SK-N-SH (cell line): ENCODE measurements at regions not wholly inside any gene's neighbourhood (a gene's known extent, or its start where the extent isn't known, plus 50 kb on each side); places are given as distances from the start of the nearest gene placed in this dataset.

Experiments used
- CTCF ChIA-PET: fragments of 300-600, 350-600 bp; formaldehyde crosslinking; extraction: SDS; loops from one replicate; lab custom pipeline; 2021; lab: Yijun Ruan, JAX
- POLR2A ChIA-PET: fragments of 350-600 bp; sonication (Branson Sonifier 250); formaldehyde crosslinking; extraction: SDS; loops from one replicate; lab custom pipeline; 2020; ENCODE audit warnings: antibody characterized with exemption, inconsistent platforms; lab: Yijun Ruan, JAX
- DNase-seq: peaks from one replicate; pipeline ENCODE4 v3.0.0; 2012
- H2AFZ ChIP-seq: fragments of 200-600 bp; sonication (generic); 2 replicates; pipeline ENCODE4 v1.8.1; 2016; ENCODE audit warnings: antibody characterized with exemption, mild to moderate bottlenecking, low read depth
- H3F3A ChIP-seq: fragments of 200-600 bp; sonication (generic); replicated peaks from 2 replicates; pipeline ENCODE3; 2016; ENCODE audit warnings: antibody characterized with exemption, mild to moderate bottlenecking; ENCODE audit not compliant: insufficient read depth
- H3K27ac ChIP-seq, 2 experiments: fragments of 200-500 bp in 1 of 2; fragments of 200-600 bp in 1 of 2; sonication (Bioruptor generic) in 1 of 2; sonication (generic), shearing (Covaris generic) in 1 of 2; 2 replicates each; pipeline versions ENCODE4 v1.5.1 to v1.6.1; 2014 to 2016; ENCODE audit warnings: low read depth in 2 of 2, inconsistent platforms in 1 of 2, low read length in 1 of 2, mild to moderate bottlenecking in 1 of 2, mixed read lengths in 1 of 2
- H3K27me3 ChIP-seq: fragments of 200-600 bp; sonication (generic), shearing (Covaris generic); 2 replicates; pipeline ENCODE4 v1.6.1; 2016; ENCODE audit warnings: mixed run types; ENCODE audit not compliant: insufficient read depth
- H3K36me3 ChIP-seq, 2 experiments: fragments of 200-500 bp in 1 of 2; fragments of 200-600 bp in 1 of 2; sonication (Bioruptor generic) in 1 of 2; sonication (generic) in 1 of 2; replicated peaks in 1 of 2; 2 replicates each; pipeline versions ENCODE3 to v1.5.1; 2014 to 2016; ENCODE audit warnings: low read length in 1 of 2, mild to moderate bottlenecking in 1 of 2; ENCODE audit not compliant: insufficient read depth in 2 of 2, control insufficient read depth in 1 of 2
- H3K4me1 ChIP-seq, 2 experiments: fragments of 200-500 bp in 1 of 2; fragments of 200-600 bp in 1 of 2; sonication (Bioruptor generic) in 1 of 2; sonication (generic), shearing (Covaris generic) in 1 of 2; 2 replicates each; pipeline versions ENCODE4 v1.5.1 to v1.6.1; 2014 to 2016; ENCODE audit warnings: low read depth in 1 of 2, low read length in 1 of 2, mixed run types in 1 of 2; ENCODE audit not compliant: insufficient read depth in 2 of 2, control insufficient read depth in 1 of 2
- H3K4me2 ChIP-seq: fragments of 200-600 bp; sonication (generic), shearing (Covaris generic); 2 replicates; pipeline ENCODE4 v1.6.1; 2017; ENCODE audit warnings: mixed run types
- H3K4me3 ChIP-seq, 2 experiments: fragments of 200-500 bp in 1 of 2; fragments of 200-600 bp in 1 of 2; sonication (Bioruptor generic) in 1 of 2; sonication (generic), shearing (Covaris generic) in 1 of 2; 2 replicates each; pipeline versions ENCODE4 v1.5.1 to v1.8.1; 2014 to 2016; ENCODE audit warnings: low read depth in 2 of 2, inconsistent platforms in 1 of 2, low read length in 1 of 2, mild to moderate bottlenecking in 1 of 2, mixed read lengths in 1 of 2, moderate library complexity in 1 of 2
- H3K79me2 ChIP-seq: fragments of 200-600 bp; sonication (generic); 2 replicates; pipeline ENCODE4 v1.8.1; 2017; ENCODE audit warnings: mild to moderate bottlenecking; ENCODE audit not compliant: insufficient read depth
- H3K9ac ChIP-seq: fragments of 200-600 bp; sonication (generic); 2 replicates; pipeline ENCODE4 v1.6.1; 2017; ENCODE audit warnings: mixed run types
- H3K9me2 ChIP-seq: fragments of 200-600 bp; sonication (generic); 2 replicates; pipeline ENCODE4 v1.6.1; 2017; ENCODE audit warnings: mixed run types
- H3K9me3 ChIP-seq: fragments of 200-600 bp; sonication (generic); 2 replicates; pipeline ENCODE4 v1.6.1; 2017; ENCODE audit warnings: mixed run types, mild to moderate bottlenecking, moderate library complexity
- H4K20me1 ChIP-seq: fragments of 200-600 bp; sonication (generic); 2 replicates; pipeline ENCODE4 v1.6.1; 2017; ENCODE audit warnings: mild to moderate bottlenecking, mixed run types; ENCODE audit not compliant: insufficient read depth
- CHD2 ChIP-seq: fragments of 150-350 bp; IDR thresholded peaks from 2 replicates; pipeline ENCODE4 v1.6.1; 2018; ENCODE audit warnings: low read length; ENCODE audit not compliant: partially characterized antibody
- CTCF ChIP-seq: fragments of 200-600 bp; sonication (generic); IDR thresholded peaks from 2 replicates; pipeline ENCODE4 v1.6.1; 2017; ENCODE audit warnings: antibody characterized with exemption, mild to moderate bottlenecking, moderate library complexity
- EZH2phosphoT487 ChIP-seq: fragments of 200-600 bp; sonication (generic); IDR thresholded peaks from 2 replicates; pipeline ENCODE4 v1.6.1; 2017; ENCODE audit warnings: low read depth, mixed run types, mild to moderate bottlenecking, antibody characterized with exemption, moderate library complexity, borderline replicate concordance
- FOXM1 ChIP-seq: IDR thresholded peaks from 2 replicates; pipeline ENCODE4 v1.4.0; 2012; ENCODE audit warnings: low read depth, mild to moderate bottlenecking
- GABPA ChIP-seq: IDR thresholded peaks from 2 replicates; pipeline ENCODE4 v1.4.0; 2012; ENCODE audit warnings: low read depth, mild to moderate bottlenecking
- IRF3 ChIP-seq: fragments of 150-350 bp; IDR thresholded peaks from 2 replicates; pipeline ENCODE4 v1.6.1; 2016; ENCODE audit warnings: mild to moderate bottlenecking, low read depth, low read length
- MAX ChIP-seq: IDR thresholded peaks from 2 replicates; pipeline ENCODE4 v1.4.0; 2012; ENCODE audit warnings: low read depth
- PBX3 ChIP-seq: IDR thresholded peaks from 2 replicates; pipeline ENCODE4; 2012
- POLR2AphosphoS5 ChIP-seq: IDR thresholded peaks from 2 replicates; pipeline ENCODE4 v1.6.1; 2012; ENCODE audit warnings: low read depth, low read length
- RFX5 ChIP-seq: IDR thresholded peaks from 2 replicates; pipeline ENCODE4 v1.6.1; 2012; ENCODE audit warnings: mild to moderate bottlenecking, improper control_type of control experiment, low read length
- TAF1 ChIP-seq: IDR thresholded peaks from 2 replicates; pipeline ENCODE4 v1.6.1; 2012; ENCODE audit warnings: low read depth, mild to moderate bottlenecking, low read length, moderate library complexity, borderline replicate concordance
- TCF12 ChIP-seq: IDR thresholded peaks from 2 replicates; pipeline ENCODE4 v1.4.0; 2012
- TEAD4 ChIP-seq: IDR thresholded peaks from 2 replicates; pipeline ENCODE4 v1.4.0; 2012; ENCODE audit warnings: mild to moderate bottlenecking, borderline replicate concordance; ENCODE audit not compliant: insufficient read depth
- USF1 ChIP-seq: IDR thresholded peaks from 2 replicates; pipeline ENCODE4 v1.4.0; 2012; ENCODE audit warnings: low read depth, borderline replicate concordance
- WGBS: methylation state at CpG from one replicate; pipeline ENCODE4 v1.1.6; 2017; ENCODE audit warnings: low lambda C conversion rate; 5-methylcytosine and 5-hydroxymethylcytosine counted together
- TF ChIP-seq, protein P1 (sequence below): IDR thresholded peaks from 2 replicates; pipeline ENCODE4 v1.4.0; 2012; ENCODE audit warnings: low read depth, borderline replicate concordance

DNA sequence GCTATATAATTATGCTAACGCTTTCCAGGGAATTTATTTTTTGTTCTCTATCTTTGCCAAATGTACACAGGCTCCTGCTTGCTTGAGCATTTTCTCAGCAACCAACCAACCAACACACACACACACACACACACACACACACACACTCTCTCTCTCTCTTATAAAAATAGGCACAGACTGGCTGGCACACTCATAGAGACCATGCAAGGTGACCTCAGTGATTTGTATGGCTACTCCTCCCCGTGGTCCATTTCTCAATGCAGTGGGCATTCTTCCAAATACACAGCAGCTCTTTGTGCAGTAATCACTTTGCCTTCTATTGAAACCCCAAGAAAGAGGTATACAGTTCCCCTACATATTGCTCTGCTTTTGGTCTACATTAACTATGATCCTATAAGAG is 416.0 kb downstream of the MAN2A1 start:
- ChIA-PET POLR2A (interaction anchor here (0.5 to 0.6 kb wide), 2 partner anchors 112 to 684 kb away, joined by 3 read pairs; no protein-coding TSS in a partner anchor), CTCF (no interaction called here)
- Histone ChIP-seq H3K27ac (no peak overlapping the region), H3K4me2 (no peak overlapping the region), H3K79me2 (no peaks in the 10 kb centered on the region), H3K9ac (no peak overlapping the region), H3F3A (no peaks in the 10 kb centered on the region), H3K36me3 (no peaks in the 10 kb centered on the region), H4K20me1 (no peaks in the 10 kb centered on the region), H2AFZ (no peak overlapping the region), H3K9me2 (no peaks in the 10 kb centered on the region), H3K4me1 (no peaks in the 10 kb centered on the region), H3K4me3 (no peak overlapping the region), H3K27me3 (no peaks in the 10 kb centered on the region), H3K9me3 (no peaks in the 10 kb centered on the region)
- no peak for DNase-seq
- WGBS = 49% methylated on average over 2 of the region's 2 CpGs
- TF ChIP-seq EZH2phosphoT487 (no peak), IRF3 (no peak), TCF12 (no peak), FOXM1 (no peak), RFX5 (no peak), MAX (no peak)

- 69% methylated on average over 1 of the region's 1 CpG for WGBS
- H3K9me2 ChIP-seq = no peaks in the 10 kb centered on the region
- no peaks in the 10 kb centered on the region for H3K36me3 ChIP-seq
- POLR2A ChIA-PET = no interaction called here
- H3K4me2 ChIP-seq = no peak overlapping the region
- H3K27me3 ChIP-seq = no peaks in the 10 kb centered on the region
- no peak overlapping the region for H2AFZ ChIP-seq
- CTCF ChIA-PET = interaction anchor here (1.2 kb wide), 1 partner anchor 9 kb away, joined by 4 read pairs; no protein-coding TSS in a partner anchor
- H3K9me3 ChIP-seq = no peaks in the 10 kb centered on the region
- no peak for DNase-seq
- H3K4me3 ChIP-seq = no peak overlapping the region
- no peak overlapping the region for H3K27ac ChIP-seq
- H3K79me2 ChIP-seq = no peaks in the 10 kb centered on the region
- H3K9ac ChIP-seq = no peak overlapping the region
- no peaks in the 10 kb centered on the region for H3F3A ChIP-seq
- TF ChIP-seq GABPA (no peak), CHD2 (no peak), TEAD4 (no peak), PBX3 (no peak), USF1 (no peak), CTCF (no peak), POLR2AphosphoS5 (no peak), TAF1 (no peak), RFX5 (no peak)
- TF ChIP-seq, protein P1, sequence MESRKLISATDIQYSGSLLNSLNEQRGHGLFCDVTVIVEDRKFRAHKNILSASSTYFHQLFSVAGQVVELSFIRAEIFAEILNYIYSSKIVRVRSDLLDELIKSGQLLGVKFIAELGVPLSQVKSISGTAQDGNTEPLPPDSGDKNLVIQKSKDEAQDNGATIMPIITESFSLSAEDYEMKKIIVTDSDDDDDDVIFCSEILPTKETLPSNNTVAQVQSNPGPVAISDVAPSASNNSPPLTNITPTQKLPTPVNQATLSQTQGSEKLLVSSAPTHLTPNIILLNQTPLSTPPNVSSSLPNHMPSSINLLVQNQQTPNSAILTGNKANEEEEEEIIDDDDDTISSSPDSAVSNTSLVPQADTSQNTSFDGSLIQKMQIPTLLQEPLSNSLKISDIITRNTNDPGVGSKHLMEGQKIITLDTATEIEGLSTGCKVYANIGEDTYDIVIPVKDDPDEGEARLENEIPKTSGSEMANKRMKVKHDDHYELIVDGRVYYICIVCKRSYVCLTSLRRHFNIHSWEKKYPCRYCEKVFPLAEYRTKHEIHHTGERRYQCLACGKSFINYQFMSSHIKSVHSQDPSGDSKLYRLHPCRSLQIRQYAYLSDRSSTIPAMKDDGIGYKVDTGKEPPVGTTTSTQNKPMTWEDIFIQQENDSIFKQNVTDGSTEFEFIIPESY = no peak
- H3K4me1 ChIP-seq = no peaks in the 10 kb centered on the region
- no peaks in the 10 kb centered on the region for H4K20me1 ChIP-seq
Measured at GRCh38 chr5:110106750-110107149, 417.0 kb downstream of the MAN2A1 start.
